ENCODE measurements at regions not wholly inside any gene's neighbourhood (a gene's known extent, or its start where the extent isn't known, plus 50 kb on each side); places are given as distances from the start of the nearest gene placed in this dataset.

GRCh38 chr7:125119559-125120115, 190.0 kb upstream of the POT1 start:
- H3K9me3 Mint-ChIP-seq, result peaks cover 0 to 9% (median 0%) of the 10 kb centered on the region in 7 donors
- WGBS (ENCODE audit: insufficient coverage), result no CpG with 5 or more reads among the region's 4 CpGs

GRCh38 chr7:125118444-125118843, 188.8 kb upstream of the POT1 start:
- Histone ChIP-seq H2AFZ (ENCODE audit: insufficient read depth, low read depth, low read length, poor library complexity, severe bottlenecking) (no peak overlapping the region), H3K27ac (ENCODE audit: low read depth in 1 of 2, low read length in 2 of 2) (no peak overlapping the region), H3K79me2 (ENCODE audit: insufficient read depth, low read length) (no peaks in the 10 kb centered on the region), H3K4me1 (ENCODE audit: control insufficient read depth in 1 of 2, insufficient read depth in 2 of 2, low read length in 2 of 2) (no peaks in the 10 kb centered on the region), H3K27me3 (ENCODE audit: control insufficient read depth in 2 of 2, insufficient read depth in 2 of 2, low read length in 2 of 2) (no peaks in the 10 kb centered on the region), H3K4me2 (replicated peaks; ENCODE audit: extremely low read depth, low read length, poor library complexity, severe bottlenecking) (no peak overlapping the region), H4K20me1 (ENCODE audit: insufficient read depth, low read length) (no peaks in the 10 kb centered on the region), H3K9me3 (replicated peaks in 1 of 2; ENCODE audit: control insufficient read depth in 1 of 2, insufficient read depth in 1 of 2, low read length in 2 of 2) (no peaks in the 10 kb centered on the region), H3K36me3 (replicated peaks in 1 of 2; ENCODE audit: control insufficient read depth in 1 of 2, insufficient read depth in 2 of 2, low read length in 2 of 2) (no peaks in the 10 kb centered on the region), H3K4me3 (replicated peaks in 1 of 3; ENCODE audit: low read depth in 2 of 3, low read length in 3 of 3) (no peak overlapping the region), H3K9ac (ENCODE audit: insufficient read depth, low read length, poor library complexity, severe bottlenecking) (no peak overlapping the region)
- H3K27me3 Mint-ChIP-seq (ENCODE audit: low read depth in 3 of 3), result no peaks in the 10 kb centered on the region
- DNase-seq, result no peak
- H3K4me3 Mint-ChIP-seq, result no peak overlapping the region
- no peak for TF ChIP-seq CTCF (IDR thresholded peaks at IDR 0.05)
- no CpG with 5 or more reads among the region's 1 CpG for WGBS (ENCODE audit: insufficient coverage)
- intact Hi-C loops (cut with micrococcal nuclease), result no loop called here
- no peaks in the 10 kb centered on the region for H3K4me1 Mint-ChIP-seq
- H3K36me3 Mint-ChIP-seq, result no peaks in the 10 kb centered on the region
- H3K27ac Mint-ChIP-seq, result no peak overlapping the region
- H3K9me3 Mint-ChIP-seq, result peaks cover 0 to 5% (median 0%) of the 10 kb centered on the region in 7 donors

More at GRCh38 chr7:125119559-125120115, 190.0 kb upstream of the POT1 start:
- Histone ChIP-seq H4K20me1 (ENCODE audit: insufficient read depth, low read length) (no peaks in the 10 kb centered on the region), H3K27me3 (ENCODE audit: control insufficient read depth in 2 of 2, insufficient read depth in 2 of 2, low read length in 2 of 2) (no peaks in the 10 kb centered on the region), H3K9ac (ENCODE audit: insufficient read depth, low read length, poor library complexity, severe bottlenecking) (no peak overlapping the region), H3K79me2 (ENCODE audit: insufficient read depth, low read length) (no peaks in the 10 kb centered on the region), H3K4me3 (replicated peaks in 1 of 3; ENCODE audit: low read depth in 2 of 3, low read length in 3 of 3) (no peak overlapping the region), H2AFZ (ENCODE audit: insufficient read depth, low read depth, low read length, poor library complexity, severe bottlenecking) (no peak overlapping the region), H3K36me3 (replicated peaks in 1 of 2; ENCODE audit: control insufficient read depth in 1 of 2, insufficient read depth in 2 of 2, low read length in 2 of 2) (no peaks in the 10 kb centered on the region), H3K27ac (ENCODE audit: low read depth in 1 of 2, low read length in 2 of 2) (no peak overlapping the region), H3K4me1 (ENCODE audit: control insufficient read depth in 1 of 2, insufficient read depth in 2 of 2, low read length in 2 of 2) (no peaks in the 10 kb centered on the region), H3K4me2 (replicated peaks; ENCODE audit: extremely low read depth, low read length, poor library complexity, severe bottlenecking) (no peak overlapping the region), H3K9me3 (replicated peaks in 1 of 2; ENCODE audit: control insufficient read depth in 1 of 2, insufficient read depth in 1 of 2, low read length in 2 of 2) (no peaks in the 10 kb centered on the region)
- intact Hi-C loops (cut with micrococcal nuclease), result no loop called here
- no peak for TF ChIP-seq CTCF (IDR thresholded peaks at IDR 0.05)
- Mint-ChIP-seq H3K4me1 (no peaks in the 10 kb centered on the region), H3K27me3 (ENCODE audit: low read depth in 3 of 3) (no peaks in the 10 kb centered on the region), H3K4me3 (no peak overlapping the region), H3K27ac (no peak overlapping the region), H3K36me3 (no peaks in the 10 kb centered on the region)
- no peak for DNase-seq

Data from CD14-positive monocyte (primary cell).